ENCODE measurements at regions not wholly inside any gene's neighbourhood (a gene's known extent, or its start where the extent isn't known, plus 50 kb on each side); places are given as distances from the start of the nearest gene placed in this dataset.

DNA sequence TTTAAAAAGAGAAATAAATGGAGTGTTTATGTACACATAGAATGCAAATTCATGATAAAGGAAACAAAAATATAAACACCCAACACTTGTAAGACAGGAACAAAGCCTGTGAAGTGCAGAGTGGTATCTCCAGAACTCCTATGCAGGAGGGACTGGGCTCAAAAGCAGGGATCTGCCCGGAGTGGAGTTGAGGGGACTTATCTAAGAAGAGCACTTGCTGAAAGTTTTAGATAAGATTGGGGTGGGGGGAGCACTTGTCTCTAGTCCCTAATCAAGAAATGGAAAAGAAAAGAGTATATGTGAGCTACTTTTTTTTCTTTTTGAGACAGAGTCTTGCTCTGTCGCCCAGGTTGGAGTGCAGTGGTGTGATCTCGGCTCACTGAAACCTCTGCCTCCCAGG, 840.4 kb downstream of the MAT2B start:
- Histone ChIP-seq H3K9me3 (ENCODE audit: low read depth) (no peaks in the 10 kb centered on the region), H2AFZ (no peak overlapping the region), H3K27ac (no peak overlapping the region), H3K36me3 (replicated peaks; ENCODE audit: insufficient read depth, low read depth) (no peaks in the 10 kb centered on the region), H3K27me3 (no peaks in the 10 kb centered on the region), H3K79me2 (no peaks in the 10 kb centered on the region), H3K9me2 (replicated peaks; ENCODE audit: insufficient read depth) (no peaks in the 10 kb centered on the region), H3K4me1 (ENCODE audit: insufficient read depth) (peaks cover 2% of the 10 kb centered on the region), H3K4me3 (no peak overlapping the region), H4K20me1 (ENCODE audit: insufficient read depth, poor library complexity, severe bottlenecking) (no peaks in the 10 kb centered on the region), H3K4me2 (no peak overlapping the region)
- DNase-seq (ENCODE audit: low spot score), result no peak
- 73% methylated on average over 3 of the region's 3 CpGs for WGBS (ENCODE audit: low lambda C conversion rate, missing lambda C conversion rate)
- no peak for TF ChIP-seq EZH2 (IDR thresholded peaks at IDR 0.05; ENCODE audit: borderline replicate concordance)
- no peak for TF ChIP-seq EZH2phosphoT487 (IDR thresholded peaks at IDR 0.05; ENCODE audit: low read depth, severe bottlenecking, unreplicated experiment)
- TF ChIP-seq, protein P1, sequence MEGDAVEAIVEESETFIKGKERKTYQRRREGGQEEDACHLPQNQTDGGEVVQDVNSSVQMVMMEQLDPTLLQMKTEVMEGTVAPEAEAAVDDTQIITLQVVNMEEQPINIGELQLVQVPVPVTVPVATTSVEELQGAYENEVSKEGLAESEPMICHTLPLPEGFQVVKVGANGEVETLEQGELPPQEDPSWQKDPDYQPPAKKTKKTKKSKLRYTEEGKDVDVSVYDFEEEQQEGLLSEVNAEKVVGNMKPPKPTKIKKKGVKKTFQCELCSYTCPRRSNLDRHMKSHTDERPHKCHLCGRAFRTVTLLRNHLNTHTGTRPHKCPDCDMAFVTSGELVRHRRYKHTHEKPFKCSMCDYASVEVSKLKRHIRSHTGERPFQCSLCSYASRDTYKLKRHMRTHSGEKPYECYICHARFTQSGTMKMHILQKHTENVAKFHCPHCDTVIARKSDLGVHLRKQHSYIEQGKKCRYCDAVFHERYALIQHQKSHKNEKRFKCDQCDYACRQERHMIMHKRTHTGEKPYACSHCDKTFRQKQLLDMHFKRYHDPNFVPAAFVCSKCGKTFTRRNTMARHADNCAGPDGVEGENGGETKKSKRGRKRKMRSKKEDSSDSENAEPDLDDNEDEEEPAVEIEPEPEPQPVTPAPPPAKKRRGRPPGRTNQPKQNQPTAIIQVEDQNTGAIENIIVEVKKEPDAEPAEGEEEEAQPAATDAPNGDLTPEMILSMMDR (IDR thresholded peaks at IDR 0.05; ENCODE audit: poor library complexity), result no peak

DNA sequence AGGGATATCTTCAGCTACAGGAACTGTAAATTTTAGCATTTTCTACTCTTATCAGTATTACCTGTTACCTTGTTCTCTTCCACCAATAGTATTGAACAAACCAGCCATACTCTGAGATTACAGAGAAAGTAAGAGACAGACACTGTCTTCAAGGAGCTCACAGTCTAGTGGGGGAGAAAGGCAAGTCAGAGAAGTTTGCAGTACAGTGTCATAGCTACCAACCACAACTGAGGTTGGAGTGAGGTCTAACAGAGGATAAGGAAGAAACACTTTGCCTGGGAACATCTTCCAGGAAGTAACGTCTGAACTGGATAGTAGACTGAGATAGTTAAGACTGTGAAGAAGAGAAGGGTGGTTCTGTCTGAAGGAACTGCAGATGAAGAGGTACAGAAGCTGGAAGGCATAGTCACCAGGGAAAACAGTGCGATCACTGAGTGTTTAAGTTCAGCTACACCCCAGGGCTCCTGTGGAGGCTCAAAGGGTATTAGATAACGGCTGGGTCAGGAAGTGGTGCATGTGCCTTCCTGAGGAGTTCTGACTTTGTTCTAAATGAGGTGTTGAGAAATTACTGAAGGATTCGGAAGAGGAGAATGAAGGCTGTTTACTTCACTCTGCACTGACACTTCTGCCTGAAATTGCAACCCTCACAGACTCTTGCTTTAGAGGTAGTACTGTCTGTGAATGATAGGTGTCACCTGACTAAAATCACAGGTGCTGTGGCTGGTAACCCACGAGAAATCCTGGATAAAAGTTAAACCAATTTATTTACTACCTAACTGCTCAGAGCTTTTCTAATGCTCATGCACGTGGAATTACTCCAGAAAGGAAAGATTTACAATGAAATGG, 841.6 kb downstream of the MAT2B start:
- 30% methylated on average over 6 of the region's 6 CpGs for WGBS (ENCODE audit: low lambda C conversion rate, missing lambda C conversion rate)
- TF ChIP-seq EZH2 (IDR thresholded peaks at IDR 0.05; ENCODE audit: borderline replicate concordance) (no peak), EZH2phosphoT487 (IDR thresholded peaks at IDR 0.05; ENCODE audit: low read depth, severe bottlenecking, unreplicated experiment) (no peak)
- TF ChIP-seq, protein P1 (IDR thresholded peaks at IDR 0.05; ENCODE audit: poor library complexity), result no peak
- no peak overlapping the region for H2AFZ ChIP-seq

DNA sequence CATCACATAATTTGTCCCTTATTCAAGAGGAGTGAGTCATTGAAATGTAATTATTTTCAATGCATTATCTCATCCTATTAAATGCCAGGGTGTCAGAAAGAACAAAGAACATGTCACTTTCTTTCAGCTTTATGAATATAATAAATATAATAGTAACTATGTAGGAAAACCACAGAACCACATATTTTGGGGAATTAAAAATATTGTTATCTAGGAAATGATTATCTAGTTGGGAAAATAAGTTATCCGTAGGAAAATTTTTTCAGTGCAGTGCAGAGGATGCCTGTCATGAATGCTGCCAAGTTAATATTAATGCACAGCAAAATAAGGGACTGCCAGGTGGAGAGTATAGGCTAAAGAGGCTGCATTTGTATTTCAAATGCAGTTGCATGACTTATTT, 844.8 kb downstream of the MAT2B start:
- no peaks in the 10 kb centered on the region for H4K20me1 ChIP-seq (ENCODE audit: insufficient read depth, poor library complexity, severe bottlenecking)
- no peaks in the 10 kb centered on the region for H3K9me3 ChIP-seq (ENCODE audit: low read depth)
- H3K27me3 ChIP-seq, result no peaks in the 10 kb centered on the region
- H3K9me2 ChIP-seq (replicated peaks; ENCODE audit: insufficient read depth), result no peaks in the 10 kb centered on the region
- no peak for DNase-seq (ENCODE audit: low spot score)
- WGBS (ENCODE audit: low lambda C conversion rate, missing lambda C conversion rate), result 84% methylated on average over 1 of the region's 1 CpG
- H2AFZ ChIP-seq, result no peak overlapping the region
- H3K4me3 ChIP-seq, result no peak overlapping the region
- H3K79me2 ChIP-seq, result no peaks in the 10 kb centered on the region
- TF ChIP-seq EZH2phosphoT487 (IDR thresholded peaks at IDR 0.05; ENCODE audit: low read depth, severe bottlenecking, unreplicated experiment) (no peak), EZH2 (IDR thresholded peaks at IDR 0.05; ENCODE audit: borderline replicate concordance) (no peak)
- TF ChIP-seq, protein P1 (IDR thresholded peaks at IDR 0.05; ENCODE audit: poor library complexity), result no peak
- no peaks in the 10 kb centered on the region for H3K36me3 ChIP-seq (replicated peaks; ENCODE audit: insufficient read depth, low read depth)
- H3K4me2 ChIP-seq, result no peak overlapping the region
- H3K27ac ChIP-seq, result no peak overlapping the region
- peaks cover 36% of the 10 kb centered on the region for H3K4me1 ChIP-seq (ENCODE audit: insufficient read depth)

More for the DNA sequence above, 841.6 kb downstream of the MAT2B start:
- no peak overlapping the region for H3K27ac ChIP-seq
- H4K20me1 ChIP-seq (ENCODE audit: insufficient read depth, poor library complexity, severe bottlenecking), result no peaks in the 10 kb centered on the region
- no peak overlapping the region for H3K4me3 ChIP-seq
- H3K9me3 ChIP-seq (ENCODE audit: low read depth), result no peaks in the 10 kb centered on the region
- H3K4me2 ChIP-seq, result no peak overlapping the region
- H3K36me3 ChIP-seq (replicated peaks; ENCODE audit: insufficient read depth, low read depth), result no peaks in the 10 kb centered on the region
- no peak for DNase-seq (ENCODE audit: low spot score)
- H3K9me2 ChIP-seq (replicated peaks; ENCODE audit: insufficient read depth), result no peaks in the 10 kb centered on the region
- no peaks in the 10 kb centered on the region for H3K79me2 ChIP-seq
- no peaks in the 10 kb centered on the region for H3K27me3 ChIP-seq
- peaks cover 11% of the 10 kb centered on the region for H3K4me1 ChIP-seq (ENCODE audit: insufficient read depth)

All from hepatocyte (in vitro differentiated cells).